ENCODE measurements at regions not wholly inside any gene's neighbourhood (a gene's known extent, or its start where the extent isn't known, plus 50 kb on each side); places are given as distances from the start of the nearest gene placed in this dataset.
"Not testable (repeated sequence)": the region's sequence is repeated elsewhere in the genome, so short reads cannot be mapped to it uniquely, and the experiment has no call there.

GRCh38 chr9:24899463-24899862 lies 353.8 kb upstream of the IZUMO3 start:
- TF ChIP-seq SUZ12 (IDR thresholded peaks at IDR 0.05) (no peak), FOXA1 (IDR thresholded peaks at IDR 0.05) (no peak), HDGF (IDR thresholded peaks at IDR 0.05; ENCODE audit: borderline replicate concordance) (no peak), CTBP1 (IDR thresholded peaks at IDR 0.05; ENCODE audit: borderline replicate concordance) (no peak), ZNF384 (IDR thresholded peaks at IDR 0.05) (no peak), LEF1 (IDR thresholded peaks at IDR 0.05; ENCODE audit: borderline replicate concordance) (no peak), FOXM1 (IDR thresholded peaks at IDR 0.05; ENCODE audit: borderline replicate concordance) (no peak)
- CTCF ChIA-PET = no interaction called here
- no peak for DNase-seq (ENCODE audit: extremely low spot score)
- POLR2A ChIA-PET = no interaction called here

- ChIA-PET POLR2A (no interaction called here), CTCF (no interaction called here)
- no peak for TF ChIP-seq HDGF (IDR thresholded peaks at IDR 0.05; ENCODE audit: borderline replicate concordance)
- TF ChIP-seq CTBP1 (IDR thresholded peaks at IDR 0.05; ENCODE audit: borderline replicate concordance) = no peak
- TF ChIP-seq FOXM1 (IDR thresholded peaks at IDR 0.05; ENCODE audit: borderline replicate concordance) = no peak
- TF ChIP-seq SP1 (IDR thresholded peaks at IDR 0.05) = no peak
- TF ChIP-seq FOXA1 (IDR thresholded peaks at IDR 0.05) = no peak
- TF ChIP-seq ELF4 (IDR thresholded peaks at IDR 0.05) = no peak
- TF ChIP-seq ARNT (IDR thresholded peaks at IDR 0.05) = no peak
- no peak for TF ChIP-seq ZNF384 (IDR thresholded peaks at IDR 0.05)
- no peak for TF ChIP-seq FOXK2 (IDR thresholded peaks at IDR 0.05)
- TF ChIP-seq LEF1 (IDR thresholded peaks at IDR 0.05; ENCODE audit: borderline replicate concordance) = no peak
- no peak for TF ChIP-seq SUZ12 (IDR thresholded peaks at IDR 0.05)
- no peak for TF ChIP-seq L3MBTL2 (conservative IDR thresholded peaks at IDR 0.05)
- no peak for TF ChIP-seq BHLHE40 (IDR thresholded peaks at IDR 0.05; ENCODE audit: borderline replicate concordance)
- TF ChIP-seq TARDBP (IDR thresholded peaks at IDR 0.05) = no peak
- DNase-seq (ENCODE audit: extremely low spot score) = no peak
Measured at GRCh38 chr9:24897826-24898225, 352.1 kb upstream of the IZUMO3 start.

GRCh38 chr9:24881361-24881760 lies 335.7 kb upstream of the IZUMO3 start:
- ChIA-PET CTCF (no interaction called here), POLR2A (no interaction called here)
- no peak for DNase-seq (ENCODE audit: extremely low spot score)
- TF ChIP-seq SUZ12 (IDR thresholded peaks at IDR 0.05) (no peak), L3MBTL2 (conservative IDR thresholded peaks at IDR 0.05) (no peak), ZNF384 (IDR thresholded peaks at IDR 0.05) (no peak), FOXA1 (IDR thresholded peaks at IDR 0.05) (no peak)

- no peak for DNase-seq (ENCODE audit: extremely low spot score)
- TF ChIP-seq PKNOX1 (IDR thresholded peaks at IDR 0.05) = no peak
- no peak for TF ChIP-seq NFRKB (IDR thresholded peaks at IDR 0.05)
- TF ChIP-seq SP1 (IDR thresholded peaks at IDR 0.05) = no peak
- no peak for TF ChIP-seq FOXA1 (IDR thresholded peaks at IDR 0.05)
- no peak for TF ChIP-seq LEF1 (IDR thresholded peaks at IDR 0.05; ENCODE audit: borderline replicate concordance)
- TF ChIP-seq ZNF384 (IDR thresholded peaks at IDR 0.05) = no peak
- no peak for TF ChIP-seq BHLHE40 (IDR thresholded peaks at IDR 0.05; ENCODE audit: borderline replicate concordance)
- TF ChIP-seq FOXK2 (IDR thresholded peaks at IDR 0.05) = no peak
- TF ChIP-seq SUZ12 (IDR thresholded peaks at IDR 0.05) = no peak
- TF ChIP-seq HDGF (IDR thresholded peaks at IDR 0.05; ENCODE audit: borderline replicate concordance) = no peak
- ChIA-PET POLR2A (no interaction called here), CTCF (no interaction called here)
Measured at GRCh38 chr9:24879591-24879990, 333.9 kb upstream of the IZUMO3 start.

GRCh38 chr9:24856601-24857000 lies 310.9 kb upstream of the IZUMO3 start:
- CTCF ChIA-PET = interaction anchor here (0.6 kb wide), 1 partner anchor 236 kb away, joined by 3 read pairs; no protein-coding TSS in a partner anchor
- POLR2A ChIA-PET; DNase-seq (ENCODE audit: extremely low spot score): not testable (repeated sequence)

- TF ChIP-seq ARNT (IDR thresholded peaks at IDR 0.05) (no peak), CTBP1 (IDR thresholded peaks at IDR 0.05; ENCODE audit: borderline replicate concordance) (no peak), FOXK2 (IDR thresholded peaks at IDR 0.05) (no peak), ZNF384 (IDR thresholded peaks at IDR 0.05) (no peak), PKNOX1 (IDR thresholded peaks at IDR 0.05) (no peak), LEF1 (IDR thresholded peaks at IDR 0.05; ENCODE audit: borderline replicate concordance) (no peak), BHLHE40 (IDR thresholded peaks at IDR 0.05; ENCODE audit: borderline replicate concordance) (no peak), TARDBP (IDR thresholded peaks at IDR 0.05) (no peak), HDGF (IDR thresholded peaks at IDR 0.05; ENCODE audit: borderline replicate concordance) (no peak), NFRKB (IDR thresholded peaks at IDR 0.05) (no peak), SP1 (IDR thresholded peaks at IDR 0.05) (no peak), SUZ12 (IDR thresholded peaks at IDR 0.05) (no peak)
- ChIA-PET CTCF (no interaction called here), POLR2A (no interaction called here)
- DNase-seq (ENCODE audit: extremely low spot score) = no peak
Measured at GRCh38 chr9:24846248-24846912, 300.7 kb upstream of the IZUMO3 start.

- DNase-seq (ENCODE audit: extremely low spot score) = no peak
- TF ChIP-seq FOXM1 (IDR thresholded peaks at IDR 0.05; ENCODE audit: borderline replicate concordance) (no peak), BHLHE40 (IDR thresholded peaks at IDR 0.05; ENCODE audit: borderline replicate concordance) (no peak), HDGF (IDR thresholded peaks at IDR 0.05; ENCODE audit: borderline replicate concordance) (no peak), ARNT (IDR thresholded peaks at IDR 0.05) (no peak), NFRKB (IDR thresholded peaks at IDR 0.05) (no peak), PKNOX1 (IDR thresholded peaks at IDR 0.05) (no peak), FOXK2 (IDR thresholded peaks at IDR 0.05) (no peak), TARDBP (IDR thresholded peaks at IDR 0.05) (no peak), FOXA1 (IDR thresholded peaks at IDR 0.05) (no peak)
- CTCF ChIA-PET = no interaction called here
- POLR2A ChIA-PET = no interaction called here
Measured at GRCh38 chr9:24844217-24844616, 298.5 kb upstream of the IZUMO3 start.

Data from HEK293T (cell line).